Panc1 (cell line): ENCODE measurements at regions not wholly inside any gene's neighbourhood (a gene's known extent, or its start where the extent isn't known, plus 50 kb on each side); places are given as distances from the start of the nearest gene placed in this dataset.

Experiments
- CTCF ChIP-seq: fragments of 450-650 bp; IDR thresholded peaks from 2 replicates; pipeline ENCODE4 v1.5.1; 2017; ENCODE audit warnings: mild to moderate bottlenecking
- POLR2AphosphoS5 ChIP-seq: IDR thresholded peaks from 2 replicates; pipeline ENCODE4 v1.6.1; 2012; ENCODE audit warnings: mild to moderate bottlenecking, low read depth, low read length, moderate library complexity
- REST ChIP-seq, 2 experiments: IDR thresholded peaks; 2 replicates each; pipeline ENCODE4 v1.6.1; 2011 to 2012; ENCODE audit warnings: low read depth in 2 of 2, control low read depth in 1 of 2, low read length in 1 of 2, mild to moderate bottlenecking in 1 of 2, moderate library complexity in 1 of 2; ENCODE audit not compliant: insufficient read depth in 1 of 2
- TCF7L2 ChIP-seq: IDR thresholded peaks from 2 replicates; pipeline ENCODE4 v1.6.1; 2011; ENCODE audit warnings: mild to moderate bottlenecking, low read depth, low read length, inconsistent platforms

- TF ChIP-seq CTCF (no peak), REST (IDR thresholded peaks at IDR 0.05; ENCODE audit: insufficient read depth in 1 of 2, low read depth in 2 of 2, low read length in 1 of 2) (no peak), POLR2AphosphoS5 (no peak), TCF7L2 (no peak)
These were observed 286.1 kb downstream of the SH3GL2 start for GRCh38 chr9:17864951-17865350.
